Large intestine (tissue), 3 donors: ENCODE measurements at regions not wholly inside any gene's neighbourhood (a gene's known extent, or its start where the extent isn't known, plus 50 kb on each side); places are given as distances from the start of the nearest gene placed in this dataset.
"Not testable (repeated sequence)": the region's sequence is repeated elsewhere in the genome, so short reads cannot be mapped to it uniquely, and the experiment has no call there.

Source experiments
- DNase-seq, 2 donors: peaks; one replicate each; pipeline versions ENCODE4 v3.0.0 to v3.0.0-alpha.2; 2013
- H3K27ac ChIP-seq: one replicate; pipeline ENCODE4 v1.5.1; 2013; ENCODE audit warnings: low read length
- H3K27me3 ChIP-seq: 2 replicates; pipeline ENCODE4 v1.6.1; 2013; ENCODE audit warnings: low read length; ENCODE audit not compliant: control insufficient read depth, insufficient read depth
- H3K36me3 ChIP-seq: 2 replicates; pipeline ENCODE4 v1.6.1; 2013; ENCODE audit warnings: low read length; ENCODE audit not compliant: control insufficient read depth, insufficient read depth
- H3K4me1 ChIP-seq: one replicate; pipeline ENCODE4 v1.6.1; 2013; ENCODE audit warnings: low read length; ENCODE audit not compliant: control insufficient read depth, insufficient read depth
- H3K4me3 ChIP-seq: one replicate; pipeline ENCODE4 v1.5.1; 2013; ENCODE audit warnings: low read length
- H3K9me3 ChIP-seq: one replicate; pipeline ENCODE4 v1.6.1; 2013; ENCODE audit warnings: mild to moderate bottlenecking, low read depth, low read length, moderate library complexity; ENCODE audit not compliant: control insufficient read depth
- WGBS: methylation state at CpG from one replicate; pipeline ENCODE4 v1.1.5; 2013; ENCODE audit warnings: low lambda C conversion rate; ENCODE audit not compliant: insufficient coverage; 5-methylcytosine and 5-hydroxymethylcytosine counted together

DNA sequence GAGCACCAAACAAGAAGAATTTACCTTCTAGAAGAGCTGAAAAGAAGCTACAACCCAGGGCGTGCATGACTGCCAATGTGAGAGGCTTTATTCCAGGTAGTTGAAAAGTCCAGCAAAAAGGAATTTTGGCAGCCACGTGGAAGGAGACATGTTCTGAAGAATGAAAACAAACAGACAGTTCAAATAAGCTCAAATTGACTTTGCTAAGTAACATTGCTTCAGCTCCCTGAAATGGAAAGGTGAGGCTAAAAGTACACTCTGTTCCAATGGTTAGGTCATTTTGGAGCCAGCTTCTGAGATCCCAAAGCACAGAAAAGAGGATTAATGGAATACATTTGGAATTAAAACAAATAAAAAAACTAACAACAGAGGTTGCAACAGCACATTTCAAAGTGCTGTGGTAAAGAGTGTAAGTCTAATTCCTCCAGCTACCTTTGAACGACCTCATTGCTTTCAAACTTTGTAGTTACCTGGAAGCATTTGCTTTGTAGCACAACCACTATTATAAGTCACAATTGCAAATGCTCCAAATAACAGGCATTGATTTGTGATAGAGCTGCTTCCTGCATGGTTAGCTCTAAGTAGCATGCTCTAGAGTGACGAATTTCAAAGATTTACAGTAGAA is 405.3 kb upstream of the EDA2R start:
- Histone ChIP-seq H3K27ac (no peak overlapping the region), H3K36me3 (no peaks in the 10 kb centered on the region), H3K4me3 (no peak overlapping the region), H3K4me1 (no peaks in the 10 kb centered on the region), H3K9me3 (no peaks in the 10 kb centered on the region), H3K27me3 (no peaks in the 10 kb centered on the region)
- DNase-seq: no peak
- 80% methylated on average over 1 of the region's 4 CpGs for WGBS

DNA sequence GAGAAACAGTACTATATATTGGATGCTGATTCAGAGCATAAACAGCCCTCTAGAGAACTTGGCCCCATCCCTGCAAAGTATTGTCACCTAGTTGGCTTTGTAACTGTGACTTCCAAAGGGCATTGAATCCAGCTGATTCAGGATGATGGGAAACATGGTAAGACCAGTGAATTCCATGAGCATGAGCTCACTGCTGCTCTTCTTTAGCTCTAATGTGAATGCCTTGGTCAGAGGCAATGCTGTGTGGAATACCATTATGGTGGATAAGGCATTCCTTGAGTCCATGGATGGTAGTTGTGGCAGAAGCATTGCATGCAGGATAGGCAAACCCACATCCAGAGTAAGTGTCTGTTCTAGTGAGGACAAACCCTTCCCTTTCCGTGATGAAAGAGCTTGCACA is 365.6 kb upstream of the EDA2R start:
- Histone ChIP-seq H3K4me1 (no peaks in the 10 kb centered on the region), H3K4me3 (no peak overlapping the region)
- WGBS: no CpG with 5 or more reads among the region's 1 CpG

DNA sequence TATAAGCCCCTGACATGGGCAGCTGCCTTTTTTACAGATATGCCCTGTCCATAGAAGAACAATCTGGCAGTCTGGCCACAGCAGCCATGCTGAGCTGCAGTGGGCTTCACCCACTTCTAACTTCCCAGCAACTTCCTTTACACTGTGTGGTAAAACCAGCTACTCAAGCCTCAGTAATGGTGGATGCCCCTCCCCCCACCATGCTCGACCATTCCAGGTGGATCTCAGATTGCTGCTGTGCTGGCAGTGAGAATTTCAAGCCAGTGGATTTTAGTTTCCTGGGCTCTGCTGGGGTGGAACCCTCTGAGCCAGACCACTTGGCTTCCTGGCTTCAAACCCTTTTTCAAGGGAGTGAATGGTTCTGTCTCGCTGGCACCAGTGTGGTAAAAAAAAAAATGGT is 355.9 kb upstream of the EDA2R start:
- no CpG with 5 or more reads among the region's 2 CpGs for WGBS
- Histone ChIP-seq H3K27ac (no peak overlapping the region), H3K9me3 (no peaks in the 10 kb centered on the region), H3K36me3 (no peaks in the 10 kb centered on the region), H3K4me1 (no peaks in the 10 kb centered on the region), H3K4me3 (no peak overlapping the region), H3K27me3 (no peaks in the 10 kb centered on the region)
- DNase-seq: no peak

More for the DNA sequence above, 365.6 kb upstream of the EDA2R start:
- no peaks in the 10 kb centered on the region for H3K27me3 ChIP-seq
- H3K36me3 ChIP-seq: no peaks in the 10 kb centered on the region
- no peaks in the 10 kb centered on the region for H3K9me3 ChIP-seq
- no peak overlapping the region for H3K27ac ChIP-seq
- no peak for DNase-seq

DNA sequence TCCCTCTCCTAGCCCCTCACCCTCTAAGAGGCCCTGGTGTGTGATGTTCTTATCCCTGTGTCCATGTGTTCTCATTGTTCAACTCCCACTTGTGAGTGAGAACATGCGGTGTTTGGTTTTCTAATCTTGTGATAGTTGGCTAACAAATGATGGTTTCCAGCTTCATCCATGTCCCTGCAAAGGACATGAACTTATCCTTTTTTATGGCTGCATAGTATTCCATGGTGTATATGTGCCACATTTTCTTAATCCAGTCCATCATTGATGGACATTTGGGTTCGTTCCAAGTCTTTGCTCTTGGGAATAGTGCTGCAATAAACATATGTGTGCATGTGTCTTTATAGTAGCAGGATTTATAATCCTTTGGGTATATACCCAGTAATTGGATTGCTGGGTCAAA is 353.2 kb upstream of the EDA2R start:
- not testable (repeated sequence) for H3K4me1 ChIP-seq, DNase-seq, H3K27me3 ChIP-seq, H3K9me3 ChIP-seq, H3K4me3 ChIP-seq, H3K36me3 ChIP-seq, H3K27ac ChIP-seq
- no CpG with 5 or more reads among the region's 2 CpGs for WGBS

- H3K27me3 ChIP-seq: no peaks in the 10 kb centered on the region
- no peaks in the 10 kb centered on the region for H3K36me3 ChIP-seq
- no CpG with 5 or more reads among the region's 1 CpG for WGBS
- DNase-seq: no peak
- H3K4me3 ChIP-seq: no peak overlapping the region
- H3K9me3 ChIP-seq: no peaks in the 10 kb centered on the region
- H3K4me1 ChIP-seq: no peaks in the 10 kb centered on the region
- no peak overlapping the region for H3K27ac ChIP-seq
Measured at GRCh38 chrX:66988331-66988730, 349.5 kb upstream of the EDA2R start.

DNA sequence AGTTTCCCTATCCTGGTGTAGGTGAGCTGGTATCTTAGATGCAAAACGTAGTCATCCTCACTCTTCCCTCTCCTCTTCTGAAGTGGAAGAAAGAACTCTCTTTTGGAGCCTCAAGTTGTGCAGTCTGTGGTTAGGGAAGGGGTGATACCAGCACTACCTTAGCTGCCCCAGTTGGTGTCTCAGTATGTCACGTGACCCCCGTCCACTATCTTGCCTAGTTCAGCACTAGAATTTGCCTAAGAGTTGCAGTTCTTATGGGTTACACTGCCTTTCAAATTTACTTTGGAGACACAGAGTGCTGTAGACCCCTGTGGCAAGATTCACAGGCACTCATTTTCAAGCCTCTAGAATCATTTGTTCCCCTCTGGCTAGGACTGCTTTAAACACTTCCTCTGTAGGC is 322.8 kb upstream of the EDA2R start:
- DNase-seq: no peak
- Histone ChIP-seq H3K27me3 (no peaks in the 10 kb centered on the region), H3K9me3 (no peaks in the 10 kb centered on the region), H3K27ac (no peak overlapping the region), H3K4me1 (no peaks in the 10 kb centered on the region), H3K36me3 (no peaks in the 10 kb centered on the region), H3K4me3 (no peak overlapping the region)
- no CpG with 5 or more reads among the region's 3 CpGs for WGBS

DNA sequence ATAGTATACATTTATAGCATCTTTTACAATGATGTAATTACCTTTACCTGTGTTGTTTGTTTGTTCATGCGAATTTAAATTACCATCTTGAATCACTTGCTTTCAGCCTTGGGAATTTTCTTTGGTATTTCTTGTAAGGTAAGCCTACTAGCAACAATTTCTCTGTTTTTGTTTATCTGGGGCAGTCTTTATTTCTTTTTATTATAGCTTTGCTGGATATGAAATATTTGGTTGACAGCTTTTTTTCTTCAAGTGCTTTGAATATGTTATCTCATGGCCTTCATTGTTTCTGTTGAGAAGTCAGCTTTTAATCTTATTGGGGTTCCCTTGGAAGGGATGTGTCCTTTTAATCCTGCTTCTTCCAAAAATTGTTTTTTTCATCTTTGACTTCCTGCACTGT is 292.8 kb upstream of the EDA2R start:
- Histone ChIP-seq H3K36me3 (no peaks in the 10 kb centered on the region), H3K4me3 (no peak overlapping the region), H3K27ac (no peak overlapping the region), H3K4me1 (no peaks in the 10 kb centered on the region), H3K9me3 (no peaks in the 10 kb centered on the region), H3K27me3 (no peaks in the 10 kb centered on the region)
- no CpG with 5 or more reads among the region's 1 CpG for WGBS
- DNase-seq: no peak

- not testable (repeated sequence) for H3K4me3 ChIP-seq, H3K36me3 ChIP-seq, H3K4me1 ChIP-seq, DNase-seq, H3K9me3 ChIP-seq, H3K27me3 ChIP-seq, H3K27ac ChIP-seq
- 100% methylated on average over 1 of the region's 18 CpGs for WGBS
Measured at GRCh38 chrX:66930516-66930915, 291.6 kb upstream of the EDA2R start.

DNA sequence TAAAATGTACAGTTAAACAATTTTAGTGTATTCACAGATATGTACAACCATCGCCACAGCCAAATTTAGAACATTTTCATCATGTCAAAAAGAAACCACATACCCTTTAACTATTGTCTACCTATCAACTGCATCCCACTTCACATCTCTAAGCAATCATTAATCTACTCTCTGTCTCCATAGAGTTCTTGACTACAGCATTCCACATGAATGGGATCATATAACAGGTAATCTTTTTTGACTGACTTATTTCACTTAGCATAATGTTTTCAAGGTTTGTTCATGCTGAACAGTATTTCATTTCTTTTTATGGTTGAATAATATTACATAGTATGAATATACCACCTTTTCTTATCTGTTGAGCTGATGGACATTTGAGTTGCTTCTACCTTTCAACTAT is 281.4 kb upstream of the EDA2R start:
- 100% methylated on average over 1 of the region's 1 CpG for WGBS
- H3K27ac ChIP-seq: no peak overlapping the region
- no peaks in the 10 kb centered on the region for H3K4me1 ChIP-seq
- H3K9me3 ChIP-seq: no peaks in the 10 kb centered on the region
- no peaks in the 10 kb centered on the region for H3K27me3 ChIP-seq
- no peak for DNase-seq
- no peak overlapping the region for H3K4me3 ChIP-seq
- no peaks in the 10 kb centered on the region for H3K36me3 ChIP-seq

GRCh38 chrX:66919280-66919832 is 280.5 kb upstream of the EDA2R start:
- peak in 1 of 2 donors; percentile 48 for DNase-seq
- no peaks in the 10 kb centered on the region for H3K27me3 ChIP-seq
- H3K4me1 ChIP-seq: no peaks in the 10 kb centered on the region
- H3K9me3 ChIP-seq: no peaks in the 10 kb centered on the region
- H3K4me3 ChIP-seq: no peak overlapping the region
- H3K36me3 ChIP-seq: no peaks in the 10 kb centered on the region
- no CpG with 5 or more reads among the region's 4 CpGs for WGBS
- H3K27ac ChIP-seq: no peak overlapping the region

GRCh38 chrX:66918511-66918910 is 279.6 kb upstream of the EDA2R start:
- no peak for DNase-seq
- Histone ChIP-seq H3K36me3 (no peaks in the 10 kb centered on the region), H3K27me3 (no peaks in the 10 kb centered on the region), H3K9me3 (no peaks in the 10 kb centered on the region), H3K4me1 (no peaks in the 10 kb centered on the region), H3K4me3 (no peak overlapping the region), H3K27ac (peak overlapping the region; percentile 23)
- no CpG with 5 or more reads among the region's 1 CpG for WGBS
